T-helper 2 cell (primary cell): ENCODE measurements at regions not wholly inside any gene's neighbourhood (a gene's known extent, or its start where the extent isn't known, plus 50 kb on each side); places are given as distances from the start of the nearest gene placed in this dataset.
"Not testable (repeated sequence)": the region's sequence is repeated elsewhere in the genome, so short reads cannot be mapped to it uniquely, and the experiment has no call there.

Experiments
- DNase-seq, 5 experiments: peaks; one replicate each; pipeline versions ENCODE4 v3.0.0 to v3.0.0-alpha.2; 2012 to 2022

- DNase-seq, result no peak
These were observed 394.4 kb downstream of the PTPRU start for GRCh38 chr1:29630756-29631155.

GRCh38 chr1:29629814-29630516 lies 393.6 kb downstream of the PTPRU start:
- no peak for DNase-seq

- no peak for DNase-seq
These were observed 393.1 kb downstream of the PTPRU start for GRCh38 chr1:29629401-29629800.

- no peak for DNase-seq
These were observed 391.9 kb downstream of the PTPRU start for GRCh38 chr1:29628190-29628589.

GRCh38 chr1:29626726-29627125 lies 390.4 kb downstream of the PTPRU start:
- no peak for DNase-seq

- no peak for DNase-seq
These were observed 389.7 kb downstream of the PTPRU start for GRCh38 chr1:29626066-29626465.

- DNase-seq, result no peak
These were observed 388.7 kb downstream of the PTPRU start for GRCh38 chr1:29625084-29625420.

GRCh38 chr1:29624320-29625083 lies 388.2 kb downstream of the PTPRU start:
- DNase-seq, result no peak

- DNase-seq, result no peak
These were observed 387.2 kb downstream of the PTPRU start for GRCh38 chr1:29623501-29623900.

GRCh38 chr1:29621826-29622435 lies 385.6 kb downstream of the PTPRU start:
- no peak for DNase-seq

GRCh38 chr1:29620631-29621030 lies 384.3 kb downstream of the PTPRU start:
- no peak for DNase-seq

- DNase-seq, result no peak
These were observed 370.9 kb downstream of the PTPRU start for GRCh38 chr1:29607236-29607635.

- DNase-seq, result not testable (repeated sequence)
These were observed 368.5 kb downstream of the PTPRU start for GRCh38 chr1:29604796-29605195.

GRCh38 chr1:29603622-29604021 lies 367.3 kb downstream of the PTPRU start:
- no peak for DNase-seq

- DNase-seq, result no peak
These were observed 365.9 kb downstream of the PTPRU start for GRCh38 chr1:29602203-29602602.

- DNase-seq, result no peak
These were observed 364.7 kb downstream of the PTPRU start for GRCh38 chr1:29601021-29601420.

- DNase-seq, result no peak
These were observed 363.5 kb downstream of the PTPRU start for GRCh38 chr1:29599826-29600225.

GRCh38 chr1:29599071-29599470 lies 362.7 kb downstream of the PTPRU start:
- no peak for DNase-seq

- DNase-seq, result no peak
These were observed 361.5 kb downstream of the PTPRU start for GRCh38 chr1:29597861-29598260.

GRCh38 chr1:29593601-29594382 lies 357.5 kb downstream of the PTPRU start:
- no peak for DNase-seq

- DNase-seq, result no peak
These were observed 356.4 kb downstream of the PTPRU start for GRCh38 chr1:29592731-29593130.

GRCh38 chr1:29592261-29592615 lies 355.9 kb downstream of the PTPRU start:
- no peak for DNase-seq

GRCh38 chr1:29591601-29592260 lies 355.4 kb downstream of the PTPRU start:
- DNase-seq, result no peak
